ENCODE measurements at regions not wholly inside any gene's neighbourhood (a gene's known extent, or its start where the extent isn't known, plus 50 kb on each side); places are given as distances from the start of the nearest gene placed in this dataset.

GRCh38 chr17:427891-428290 lies 75.3 kb upstream of the RPH3AL start:
- no peak for DNase-seq (ENCODE audit: low spot score)
- H3K4me1 ChIP-seq (ENCODE audit: insufficient read depth, low read length, poor library complexity, severe bottlenecking): no peaks in the 10 kb centered on the region
- ChIA-PET POLR2A (ENCODE audit: low non-redundant PET) (no interaction called here), CTCF (no interaction called here)
- peaks cover 11% of the 10 kb centered on the region for H3K9me3 ChIP-seq (ENCODE audit: low read depth, low read length, poor library complexity, severe bottlenecking)
- TF ChIP-seq EZH2 (IDR thresholded peaks at IDR 0.05; ENCODE audit: borderline replicate concordance, low read depth, low read length, poor library complexity, severe bottlenecking): no peak
- TF ChIP-seq CTCF (conservative IDR thresholded peaks at IDR 0.05; ENCODE audit: low read depth, low read length): no peak
- H3K4me3 ChIP-seq (ENCODE audit: low read depth, low read length, poor library complexity, severe bottlenecking): no peak overlapping the region
- intact Hi-C loops (cut with micrococcal nuclease; ENCODE audit: unreplicated experiment): no loop called here
- H3K27me3 ChIP-seq (replicated peaks; ENCODE audit: insufficient read depth, low read depth, low read length, poor library complexity): no peaks in the 10 kb centered on the region
- no peaks in the 10 kb centered on the region for H3K36me3 ChIP-seq (ENCODE audit: insufficient read depth, low read length, poor library complexity, severe bottlenecking)
- no peak overlapping the region for H3K27ac ChIP-seq (ENCODE audit: low read depth, low read length, poor library complexity, severe bottlenecking)
- BruUV-seq (replicated peaks): no TSS peak

GRCh38 chr17:427327-427726 lies 74.7 kb upstream of the RPH3AL start:
- Histone ChIP-seq H3K4me3 (ENCODE audit: low read depth, low read length, poor library complexity, severe bottlenecking) (no peak overlapping the region), H3K9me3 (ENCODE audit: low read depth, low read length, poor library complexity, severe bottlenecking) (peaks cover 11% of the 10 kb centered on the region), H3K4me1 (ENCODE audit: insufficient read depth, low read length, poor library complexity, severe bottlenecking) (no peaks in the 10 kb centered on the region), H3K36me3 (ENCODE audit: insufficient read depth, low read length, poor library complexity, severe bottlenecking) (no peaks in the 10 kb centered on the region), H3K27ac (ENCODE audit: low read depth, low read length, poor library complexity, severe bottlenecking) (no peak overlapping the region), H3K27me3 (replicated peaks; ENCODE audit: insufficient read depth, low read depth, low read length, poor library complexity) (no peaks in the 10 kb centered on the region)
- CTCF ChIA-PET: no interaction called here
- no peak for DNase-seq (ENCODE audit: low spot score)
- POLR2A ChIA-PET (ENCODE audit: low non-redundant PET): no interaction called here
- TF ChIP-seq CTCF (conservative IDR thresholded peaks at IDR 0.05; ENCODE audit: low read depth, low read length): no peak
- TF ChIP-seq EZH2 (IDR thresholded peaks at IDR 0.05; ENCODE audit: borderline replicate concordance, low read depth, low read length, poor library complexity, severe bottlenecking): no peak
- no TSS peak for BruUV-seq (replicated peaks)
- intact Hi-C loops (cut with micrococcal nuclease; ENCODE audit: unreplicated experiment): no loop called here

- ChIA-PET POLR2A (ENCODE audit: low non-redundant PET) (no interaction called here), CTCF (no interaction called here)
- Histone ChIP-seq H3K4me3 (ENCODE audit: low read depth, low read length, poor library complexity, severe bottlenecking) (no peak overlapping the region), H3K9me3 (ENCODE audit: low read depth, low read length, poor library complexity, severe bottlenecking) (no peaks in the 10 kb centered on the region), H3K27me3 (replicated peaks; ENCODE audit: insufficient read depth, low read depth, low read length, poor library complexity) (no peaks in the 10 kb centered on the region), H3K36me3 (ENCODE audit: insufficient read depth, low read length, poor library complexity, severe bottlenecking) (no peaks in the 10 kb centered on the region), H3K4me1 (ENCODE audit: insufficient read depth, low read length, poor library complexity, severe bottlenecking) (no peaks in the 10 kb centered on the region), H3K27ac (ENCODE audit: low read depth, low read length, poor library complexity, severe bottlenecking) (no peak overlapping the region)
- no peak for DNase-seq (ENCODE audit: low spot score)
- no peak for TF ChIP-seq EZH2 (IDR thresholded peaks at IDR 0.05; ENCODE audit: borderline replicate concordance, low read depth, low read length, poor library complexity, severe bottlenecking)
- intact Hi-C loops (cut with micrococcal nuclease; ENCODE audit: unreplicated experiment): no loop called here
- no TSS peak for BruUV-seq (replicated peaks)
These were observed 69.8 kb upstream of the RPH3AL start for GRCh38 chr17:422196-422930.
